OCI-LY7 (cell line): ENCODE measurements at regions not wholly inside any gene's neighbourhood (a gene's known extent, or its start where the extent isn't known, plus 50 kb on each side); places are given as distances from the start of the nearest gene placed in this dataset.

Experiments used
- BruUV-seq: library from RNA; stranded (reverse); fragments of 400-500 nt; replicated peaks from 2 replicates; lab custom pipeline; 2021; lab: Mats Ljungman, UMichigan
- CTCF ChIA-PET: fragments of 300-600 bp; sonication (Branson Sonifier 250); formaldehyde crosslinking; loops from one replicate; lab custom pipeline; 2022; ENCODE audit warnings: antibody characterized with exemption; ENCODE audit not compliant: unreplicated experiment; lab: Charles Lee
- POLR2A ChIA-PET: fragments of 300-600 bp; sonication (Branson Sonifier 250); formaldehyde crosslinking; loops from one replicate; lab custom pipeline; 2022; ENCODE audit warnings: antibody characterized with exemption; lab: Charles Lee
- DNase-seq: peaks from one replicate; pipeline ENCODE4 v3.0.0-alpha.2; 2015; ENCODE audit warnings: low spot score
- H2AFZ ChIP-seq: fragments of 200-600 bp; sonication (generic), shearing (Covaris generic); 2 replicates; pipeline ENCODE4 v1.6.1; 2014; ENCODE audit warnings: mild to moderate bottlenecking, antibody characterized with exemption, low read length, moderate library complexity
- H3K27ac ChIP-seq: fragments of 200-600 bp; sonication (generic); 2 replicates; pipeline ENCODE4 v1.5.1; 2014; ENCODE audit warnings: mixed run types, low read depth, mild to moderate bottlenecking, moderate library complexity, low read length, inconsistent platforms; ENCODE audit not compliant: poor library complexity, severe bottlenecking
- H3K36me3 ChIP-seq: fragments of 200-600 bp; sonication (generic); 2 replicates; pipeline ENCODE4 v1.6.1; 2014; ENCODE audit warnings: mild to moderate bottlenecking, antibody characterized with exemption, low read length, moderate library complexity, mixed read lengths; ENCODE audit not compliant: insufficient read depth
- H3K4me1 ChIP-seq: fragments of 200-600 bp; sonication (generic); 2 replicates; pipeline ENCODE4 v1.5.1; 2014; ENCODE audit warnings: mild to moderate bottlenecking, low read length; ENCODE audit not compliant: insufficient read depth, poor library complexity, severe bottlenecking
- H3K4me2 ChIP-seq: fragments of 200-600 bp; sonication (generic); 2 replicates; pipeline ENCODE4 v1.6.1; 2014; ENCODE audit warnings: mild to moderate bottlenecking, low read length
- H3K4me3 ChIP-seq: fragments of 200-600 bp; sonication (generic); 2 replicates; pipeline ENCODE4 v1.5.1; 2014; ENCODE audit warnings: mild to moderate bottlenecking, low read depth, low read length; ENCODE audit not compliant: poor library complexity, severe bottlenecking
- H3K79me2 ChIP-seq: fragments of 200-600 bp; sonication (generic); 2 replicates; pipeline ENCODE4 v1.6.1; 2016; ENCODE audit warnings: low read depth, mild to moderate bottlenecking, low read length, moderate library complexity, mixed read lengths; ENCODE audit not compliant: insufficient read depth
- H3K9me2 ChIP-seq: fragments of 200-600 bp; sonication (generic); 2 replicates; pipeline ENCODE4 v1.6.1; 2016; ENCODE audit warnings: mild to moderate bottlenecking, low read length, mixed read lengths; ENCODE audit not compliant: insufficient read depth
- H3K9me3 ChIP-seq: fragments of 200-600 bp; sonication (generic); 2 replicates; pipeline ENCODE4 v1.6.1; 2014; ENCODE audit warnings: mild to moderate bottlenecking, mixed run types, low read length, mixed read lengths
- H4K20me1 ChIP-seq: fragments of 200-600 bp; sonication (generic); 2 replicates; pipeline ENCODE4 v1.6.1; 2014; ENCODE audit warnings: mild to moderate bottlenecking, antibody characterized with exemption, low read length, moderate library complexity, mixed read lengths; ENCODE audit not compliant: insufficient read depth
- CTCF ChIP-seq: fragments of 200-600 bp; sonication (generic); conservative IDR thresholded peaks from 2 replicates; pipeline ENCODE4 v1.5.1; 2014; ENCODE audit warnings: mild to moderate bottlenecking, antibody characterized with exemption, low read length, moderate library complexity, mixed read lengths
- EZH2phosphoT487 ChIP-seq: fragments of 200-600 bp; sonication (generic); IDR thresholded peaks from 2 replicates; pipeline ENCODE4 v1.6.1; 2018; ENCODE audit warnings: low read depth, borderline replicate concordance, mild to moderate bottlenecking, mixed run types, antibody characterized with exemption, low read length, moderate library complexity, mixed read lengths
- intact Hi-C: fragments of 100-400 bp; cut with micrococcal nuclease; formaldehyde crosslinking; loops from one replicate; pipeline ENCODE4 v1.10.0; 2022; ENCODE audit not compliant: unreplicated experiment

GRCh38 chr15:35669021-35669420 is 123.1 kb upstream of the DPH6 start:
- no peaks in the 10 kb centered on the region for H3K9me3 ChIP-seq
- ChIA-PET CTCF (no interaction called here), POLR2A (no interaction called here)
- no peak overlapping the region for H3K4me3 ChIP-seq
- H3K27ac ChIP-seq: no peak overlapping the region
- intact Hi-C loops: no loop called here
- H3K79me2 ChIP-seq: no peaks in the 10 kb centered on the region
- H4K20me1 ChIP-seq: no peaks in the 10 kb centered on the region
- H3K9me2 ChIP-seq: no peaks in the 10 kb centered on the region
- BruUV-seq: no TSS peak
- no peak for DNase-seq
- no peak overlapping the region for H3K4me2 ChIP-seq
- H2AFZ ChIP-seq: no peak overlapping the region
- TF ChIP-seq CTCF: no peak
- no peak for TF ChIP-seq EZH2phosphoT487
- H3K4me1 ChIP-seq: no peaks in the 10 kb centered on the region
- no peaks in the 10 kb centered on the region for H3K36me3 ChIP-seq

- Histone ChIP-seq H3K4me1 (no peaks in the 10 kb centered on the region), H3K9me2 (no peaks in the 10 kb centered on the region), H2AFZ (no peak overlapping the region), H3K79me2 (no peaks in the 10 kb centered on the region), H3K27ac (no peak overlapping the region), H3K4me2 (no peak overlapping the region), H3K4me3 (no peak overlapping the region), H4K20me1 (no peaks in the 10 kb centered on the region), H3K9me3 (no peaks in the 10 kb centered on the region), H3K36me3 (no peaks in the 10 kb centered on the region)
- BruUV-seq: no TSS peak
- ChIA-PET CTCF (no interaction called here), POLR2A (no interaction called here)
- TF ChIP-seq EZH2phosphoT487: no peak
- TF ChIP-seq CTCF: no peak
- no peak for DNase-seq
- intact Hi-C loops: no loop called here
Measured at GRCh38 chr15:35669432-35670045, 123.6 kb upstream of the DPH6 start.

GRCh38 chr15:35671197-35671596 is 125.2 kb upstream of the DPH6 start:
- Histone ChIP-seq H3K27ac (no peak overlapping the region), H3K9me2 (no peaks in the 10 kb centered on the region), H2AFZ (no peak overlapping the region), H3K4me3 (no peak overlapping the region), H3K4me2 (no peak overlapping the region), H3K36me3 (no peaks in the 10 kb centered on the region), H3K4me1 (no peaks in the 10 kb centered on the region), H3K9me3 (no peaks in the 10 kb centered on the region), H3K79me2 (no peaks in the 10 kb centered on the region), H4K20me1 (no peaks in the 10 kb centered on the region)
- TF ChIP-seq EZH2phosphoT487 (no peak), CTCF (no peak)
- no peak for DNase-seq
- BruUV-seq: no TSS peak
- POLR2A ChIA-PET: no interaction called here
- intact Hi-C loops: no loop called here
- CTCF ChIA-PET: no interaction called here
